H9 (cell line): ENCODE measurements at regions not wholly inside any gene's neighbourhood (a gene's known extent, or its start where the extent isn't known, plus 50 kb on each side); places are given as distances from the start of the nearest gene placed in this dataset.

ENCODE experiments used
- DNase-seq: peaks from one replicate; pipeline ENCODE4 v3.0.0-alpha.2; 2017
- H2AFZ ChIP-seq: one replicate; pipeline ENCODE4 v1.6.1; 2013; ENCODE audit warnings: mild to moderate bottlenecking, low read length, control low read depth, moderate library complexity
- H2AK5ac ChIP-seq: 2 replicates; pipeline ENCODE4 v1.6.1; 2013; ENCODE audit warnings: low read length, control low read depth, mixed read lengths; ENCODE audit not compliant: insufficient read length
- H2BK120ac ChIP-seq: one replicate; pipeline ENCODE4 v1.6.1; 2013; ENCODE audit warnings: low read depth, mild to moderate bottlenecking, low read length, control low read depth, inconsistent platforms; ENCODE audit not compliant: poor library complexity, severe bottlenecking
- H2BK12ac ChIP-seq: 2 replicates; pipeline ENCODE4 v1.6.1; 2013; ENCODE audit warnings: low read length, control low read depth, mixed read lengths, low read depth; ENCODE audit not compliant: insufficient read length
- H2BK15ac ChIP-seq: 2 replicates; pipeline ENCODE4 v1.6.1; 2013; ENCODE audit warnings: low read depth, low read length, control low read depth
- H2BK20ac ChIP-seq: one replicate; pipeline ENCODE4 v1.6.1; 2013; ENCODE audit warnings: low read depth, mild to moderate bottlenecking, low read length, control low read depth, inconsistent platforms; ENCODE audit not compliant: poor library complexity, severe bottlenecking
- H2BK5ac ChIP-seq: 2 replicates; pipeline ENCODE4 v1.6.1; 2013; ENCODE audit warnings: low read length, control low read depth, mixed read lengths; ENCODE audit not compliant: insufficient read length
- H3K14ac ChIP-seq: 2 replicates; pipeline ENCODE4 v1.6.1; 2013; ENCODE audit warnings: low read length, control low read depth; ENCODE audit not compliant: insufficient read depth
- H3K18ac ChIP-seq: 2 replicates; pipeline ENCODE4 v1.6.1; 2013; ENCODE audit warnings: low read depth, mild to moderate bottlenecking, mixed read lengths, low read length, control low read depth; ENCODE audit not compliant: insufficient read length
- H3K23ac ChIP-seq: 2 replicates; pipeline ENCODE4 v1.6.1; 2013; ENCODE audit warnings: low read length, control low read depth, mixed read lengths, low read depth; ENCODE audit not compliant: insufficient read length
- H3K23me2 ChIP-seq: 2 replicates; pipeline ENCODE4 v1.6.1; 2013; ENCODE audit warnings: low read depth, mild to moderate bottlenecking, mixed read lengths, low read length, control low read depth; ENCODE audit not compliant: insufficient read length, poor library complexity, severe bottlenecking
- H3K27ac ChIP-seq: 2 replicates; pipeline ENCODE4 v1.5.1; 2013; ENCODE audit warnings: low read length, control low read depth, mixed read lengths, low read depth; ENCODE audit not compliant: insufficient read length
- H3K27me3 ChIP-seq: 2 replicates; pipeline ENCODE4 v1.6.1; 2013; ENCODE audit warnings: low read length, control low read depth, inconsistent platforms; ENCODE audit not compliant: insufficient read depth
- H3K4ac ChIP-seq: 2 replicates; pipeline ENCODE4 v1.6.1; 2013; ENCODE audit warnings: low read depth, mild to moderate bottlenecking, control low read depth, inconsistent platforms, low read length, moderate library complexity
- H3K4me1 ChIP-seq: 2 replicates; pipeline ENCODE4 v1.6.1; 2013; ENCODE audit warnings: low read length, control low read depth, inconsistent platforms; ENCODE audit not compliant: insufficient read depth
- H3K4me2 ChIP-seq: 2 replicates; pipeline ENCODE4 v1.6.1; 2013; ENCODE audit warnings: low read length, control low read depth, mixed read lengths; ENCODE audit not compliant: insufficient read length, insufficient read depth
- H3K56ac ChIP-seq: 2 replicates; pipeline ENCODE4 v1.6.1; 2013; ENCODE audit warnings: low read depth, mild to moderate bottlenecking, mixed read lengths, low read length, control low read depth; ENCODE audit not compliant: insufficient read length
- H3K79me1 ChIP-seq: 2 replicates; pipeline ENCODE4 v1.6.1; 2013; ENCODE audit warnings: low read depth, mild to moderate bottlenecking, moderate library complexity, low read length, control low read depth, inconsistent platforms; ENCODE audit not compliant: insufficient read depth, poor library complexity, severe bottlenecking
- H3K79me2 ChIP-seq: 2 replicates; pipeline ENCODE4 v1.6.1; 2013; ENCODE audit warnings: low read length, control low read depth, inconsistent platforms; ENCODE audit not compliant: insufficient read depth
- H3K9ac ChIP-seq: 2 replicates; pipeline ENCODE4 v1.6.1; 2013; ENCODE audit warnings: low read length, control low read depth, mixed read lengths; ENCODE audit not compliant: insufficient read length; ENCODE audit errors: extremely low read depth
- H3K9me3 ChIP-seq: one replicate; pipeline ENCODE4 v1.6.1; 2013; ENCODE audit warnings: low read depth, low read length, inconsistent platforms; ENCODE audit not compliant: control insufficient read depth
- H3T11ph ChIP-seq: one replicate; pipeline ENCODE4 v1.6.1; 2013; ENCODE audit warnings: mild to moderate bottlenecking, low read length, control low read depth, inconsistent platforms
- H4K20me1 ChIP-seq: one replicate; pipeline ENCODE4 v1.6.1; 2013; ENCODE audit not compliant: control insufficient read depth, insufficient read length, insufficient read depth
- H4K5ac ChIP-seq: 2 replicates; pipeline ENCODE4 v1.6.1; 2013; ENCODE audit warnings: low read depth, mild to moderate bottlenecking, mixed read lengths, low read length, control low read depth; ENCODE audit not compliant: insufficient read length
- H4K8ac ChIP-seq: replicated peaks from 2 replicates; pipeline ENCODE4 v1.6.1; 2013; ENCODE audit warnings: low read length, control low read depth, mixed read lengths, low read depth; ENCODE audit not compliant: insufficient read length
- H4K91ac ChIP-seq: 2 replicates; pipeline ENCODE4 v1.6.1; 2013; ENCODE audit warnings: low read depth, mild to moderate bottlenecking, moderate library complexity, mixed read lengths, low read length, control low read depth; ENCODE audit not compliant: insufficient read length
- H3K27ac Mint-ChIP-seq, 3 experiments: 2 replicates in 2 of 3; 3 replicates in 1 of 3; pipeline ENCODE4 v1.8.0; 2020 to 2021; ENCODE audit warnings: mixed read lengths in 3 of 3, mild to moderate bottlenecking in 1 of 3, moderate library complexity in 1 of 3
- H3K27me3 Mint-ChIP-seq: 2 replicates; pipeline ENCODE4 v1.8.0; 2021; ENCODE audit warnings: low read depth, mild to moderate bottlenecking, moderate library complexity, mixed read lengths
- H3K36me3 Mint-ChIP-seq, 3 experiments: 2 replicates in 2 of 3; 3 replicates in 1 of 3; pipeline ENCODE4 v1.8.0; 2020 to 2021; ENCODE audit warnings: low read depth in 3 of 3, mixed read lengths in 3 of 3; ENCODE audit not compliant: insufficient read depth in 1 of 3
- H3K4me1 Mint-ChIP-seq, 2 experiments: 2 replicates each; pipeline ENCODE4 v1.8.0; 2020; ENCODE audit warnings: mixed read lengths in 2 of 2
- H3K4me3 Mint-ChIP-seq, 2 experiments: 2 replicates in 1 of 2; 3 replicates in 1 of 2; pipeline ENCODE4 v1.8.0; 2020 to 2021; ENCODE audit warnings: mild to moderate bottlenecking in 2 of 2, mixed read lengths in 2 of 2, moderate library complexity in 1 of 2
- H3K9me3 Mint-ChIP-seq, 2 experiments: 2 replicates in 1 of 2; 3 replicates in 1 of 2; pipeline ENCODE4 v1.8.0; 2020; ENCODE audit warnings: mild to moderate bottlenecking in 2 of 2, mixed read lengths in 2 of 2, moderate library complexity in 1 of 2
- CTCF ChIP-seq: fragments of 200-600 bp; sonication (generic); conservative IDR thresholded peaks from 3 replicates; pipeline ENCODE4 v1.8.0; 2021; ENCODE audit warnings: antibody characterized with exemption, mild to moderate bottlenecking
- WGBS: extraction: QIAGEN DNeasy Blood & Tissue Kit; methylation state at CpG from one replicate; pipeline ENCODE4 v1.1.7; 2013; ENCODE audit warnings: missing lambda C conversion rate, low lambda C conversion rate, mixed read lengths; ENCODE audit not compliant: insufficient read length; ENCODE audit errors: extremely low coverage; 5-methylcytosine and 5-hydroxymethylcytosine counted together

- H3K27ac ChIP-seq, result no peak overlapping the region
- H2BK12ac ChIP-seq, result no peak overlapping the region
- H3K4me1 Mint-ChIP-seq, result peaks cover 5% of the 10 kb centered on the region in 2 experiments; a peak in 3 of 4 replicates
Measured at GRCh38 chr10:9339716-9340115, 1285.2 kb downstream of the GATA3 start.

More at GRCh38 chr10:9339716-9340115, 1285.2 kb downstream of the GATA3 start:
- Histone ChIP-seq H2BK120ac (no peak overlapping the region), H4K20me1 (no peaks in the 10 kb centered on the region), H3K4me1 (no peaks in the 10 kb centered on the region), H4K91ac (no peak overlapping the region), H2BK15ac (no peak overlapping the region), H3K9me3 (no peaks in the 10 kb centered on the region), H4K5ac (no peak overlapping the region), H3K18ac (no peak overlapping the region), H3T11ph (no peak overlapping the region), H2AFZ (no peak overlapping the region), H3K4me2 (no peak overlapping the region), H2AK5ac (no peak overlapping the region), H3K23ac (no peak overlapping the region), H3K79me2 (no peaks in the 10 kb centered on the region), H4K8ac (no peak overlapping the region), H3K27me3 (no peaks in the 10 kb centered on the region), H3K9ac (no peak overlapping the region), H3K79me1 (no peaks in the 10 kb centered on the region), H2BK5ac (no peak overlapping the region), H3K4ac (no peak overlapping the region), H3K14ac (no peak overlapping the region), H3K56ac (no peak overlapping the region), H2BK20ac (no peak overlapping the region), H3K23me2 (no peaks in the 10 kb centered on the region)
- no peak for TF ChIP-seq CTCF
- WGBS, result no CpG with 5 or more reads among the region's 1 CpG
- Mint-ChIP-seq H3K36me3 (peaks cover 0 to 4% (median 0%) of the 10 kb centered on the region in 3 experiments; a peak in 2 of 7 replicates), H3K9me3 (no peaks in the 10 kb centered on the region), H3K27ac (no peak overlapping the region), H3K27me3 (no peaks in the 10 kb centered on the region), H3K4me3 (no peak overlapping the region)
- no peak for DNase-seq
